ENCODE measurements at regions not wholly inside any gene's neighbourhood (a gene's known extent, or its start where the extent isn't known, plus 50 kb on each side); places are given as distances from the start of the nearest gene placed in this dataset.

- DNase-seq = no peak
- Histone ChIP-seq H3K27me3 (replicated peaks in 2 of 5; ENCODE audit: control insufficient read depth in 4 of 5, insufficient read depth in 5 of 5, low read length in 4 of 5) (no peaks in the 10 kb centered on the region), H3K27ac (ENCODE audit: insufficient read depth in 1 of 2, low read depth in 1 of 2, low read length in 2 of 2, poor library complexity in 1 of 2, severe bottlenecking in 2 of 2) (no peak overlapping the region), H3K4me1 (ENCODE audit: control extremely low read depth in 1 of 4, control insufficient read depth in 4 of 4, insufficient read depth in 4 of 4, low read length in 3 of 4) (no peaks in the 10 kb centered on the region), H3K4me3 (ENCODE audit: control insufficient read depth in 1 of 7, extremely low read depth in 1 of 7, insufficient read depth in 4 of 7, low read depth in 2 of 7, low read length in 6 of 7) (no peak overlapping the region), H3K36me3 (ENCODE audit: control insufficient read depth in 4 of 4, insufficient read depth in 4 of 4, low read length in 3 of 4) (no peaks in the 10 kb centered on the region), H3K9me3 (ENCODE audit: control extremely low read depth in 1 of 5, control insufficient read depth in 4 of 5, insufficient read depth in 2 of 5, low read depth in 1 of 5, low read length in 4 of 5) (no peaks in the 10 kb centered on the region)
- ChIA-PET POLR2A (no interaction called here), CTCF (no interaction called here)
- WGBS (ENCODE audit: insufficient coverage) = no CpG with 5 or more reads among the region's 9 CpGs
Observed at GRCh38 chr13:63902141-63902540, 2486.5 kb upstream of the PCDH20 start.

GRCh38 chr13:63901630-63902029 lies 2486.0 kb upstream of the PCDH20 start:
- Histone ChIP-seq H3K27ac (ENCODE audit: insufficient read depth in 1 of 2, low read depth in 1 of 2, low read length in 2 of 2, poor library complexity in 1 of 2, severe bottlenecking in 2 of 2) (no peak overlapping the region), H3K27me3 (replicated peaks in 2 of 5; ENCODE audit: control insufficient read depth in 4 of 5, insufficient read depth in 5 of 5, low read length in 4 of 5) (no peaks in the 10 kb centered on the region), H3K4me3 (ENCODE audit: control insufficient read depth in 1 of 7, extremely low read depth in 1 of 7, insufficient read depth in 4 of 7, low read depth in 2 of 7, low read length in 6 of 7) (no peak overlapping the region), H3K36me3 (ENCODE audit: control insufficient read depth in 4 of 4, insufficient read depth in 4 of 4, low read length in 3 of 4) (no peaks in the 10 kb centered on the region), H3K4me1 (ENCODE audit: control extremely low read depth in 1 of 4, control insufficient read depth in 4 of 4, insufficient read depth in 4 of 4, low read length in 3 of 4) (no peaks in the 10 kb centered on the region), H3K9me3 (ENCODE audit: control extremely low read depth in 1 of 5, control insufficient read depth in 4 of 5, insufficient read depth in 2 of 5, low read depth in 1 of 5, low read length in 4 of 5) (no peaks in the 10 kb centered on the region)
- ChIA-PET CTCF (no interaction called here), POLR2A (no interaction called here)
- WGBS (ENCODE audit: insufficient coverage) = 100% methylated on average over 2 of the region's 5 CpGs
- no peak for DNase-seq

- POLR2A ChIA-PET = no interaction called here
- Histone ChIP-seq H3K4me3 (ENCODE audit: control insufficient read depth in 1 of 7, extremely low read depth in 1 of 7, insufficient read depth in 4 of 7, low read depth in 2 of 7, low read length in 6 of 7) (no peak overlapping the region), H3K27me3 (replicated peaks in 2 of 5; ENCODE audit: control insufficient read depth in 4 of 5, insufficient read depth in 5 of 5, low read length in 4 of 5) (no peaks in the 10 kb centered on the region), H3K9me3 (ENCODE audit: control extremely low read depth in 1 of 5, control insufficient read depth in 4 of 5, insufficient read depth in 2 of 5, low read depth in 1 of 5, low read length in 4 of 5) (no peaks in the 10 kb centered on the region), H3K36me3 (ENCODE audit: control insufficient read depth in 4 of 4, insufficient read depth in 4 of 4, low read length in 3 of 4) (no peaks in the 10 kb centered on the region), H3K4me1 (ENCODE audit: control extremely low read depth in 1 of 4, control insufficient read depth in 4 of 4, insufficient read depth in 4 of 4, low read length in 3 of 4) (no peaks in the 10 kb centered on the region), H3K27ac (ENCODE audit: insufficient read depth in 1 of 2, low read depth in 1 of 2, low read length in 2 of 2, poor library complexity in 1 of 2, severe bottlenecking in 2 of 2) (no peak overlapping the region)
- no CpG with 5 or more reads among the region's 1 CpG for WGBS (ENCODE audit: insufficient coverage)
- CTCF ChIA-PET = no interaction called here
- no peak for DNase-seq
Observed at GRCh38 chr13:63900406-63900805, 2484.8 kb upstream of the PCDH20 start.

- DNase-seq = no peak
- Histone ChIP-seq H3K4me1 (ENCODE audit: control extremely low read depth in 1 of 4, control insufficient read depth in 4 of 4, insufficient read depth in 4 of 4, low read length in 3 of 4) (no peaks in the 10 kb centered on the region), H3K27ac (ENCODE audit: insufficient read depth in 1 of 2, low read depth in 1 of 2, low read length in 2 of 2, poor library complexity in 1 of 2, severe bottlenecking in 2 of 2) (no peak overlapping the region), H3K36me3 (ENCODE audit: control insufficient read depth in 4 of 4, insufficient read depth in 4 of 4, low read length in 3 of 4) (no peaks in the 10 kb centered on the region), H3K27me3 (replicated peaks in 2 of 5; ENCODE audit: control insufficient read depth in 4 of 5, insufficient read depth in 5 of 5, low read length in 4 of 5) (no peaks in the 10 kb centered on the region), H3K4me3 (ENCODE audit: control insufficient read depth in 1 of 7, extremely low read depth in 1 of 7, insufficient read depth in 4 of 7, low read depth in 2 of 7, low read length in 6 of 7) (no peak overlapping the region), H3K9me3 (ENCODE audit: control extremely low read depth in 1 of 5, control insufficient read depth in 4 of 5, insufficient read depth in 2 of 5, low read depth in 1 of 5, low read length in 4 of 5) (no peaks in the 10 kb centered on the region)
- ChIA-PET CTCF (no interaction called here), POLR2A (no interaction called here)
Observed at GRCh38 chr13:63896321-63896720, 2480.7 kb upstream of the PCDH20 start.

GRCh38 chr13:63882052-63882451 lies 2466.4 kb upstream of the PCDH20 start:
- Histone ChIP-seq H3K4me3 (ENCODE audit: control insufficient read depth in 1 of 7, extremely low read depth in 1 of 7, insufficient read depth in 4 of 7, low read depth in 2 of 7, low read length in 6 of 7) (no peak overlapping the region), H3K4me1 (ENCODE audit: control extremely low read depth in 1 of 4, control insufficient read depth in 4 of 4, insufficient read depth in 4 of 4, low read length in 3 of 4) (no peaks in the 10 kb centered on the region), H3K27ac (ENCODE audit: insufficient read depth in 1 of 2, low read depth in 1 of 2, low read length in 2 of 2, poor library complexity in 1 of 2, severe bottlenecking in 2 of 2) (no peak overlapping the region), H3K9me3 (ENCODE audit: control extremely low read depth in 1 of 5, control insufficient read depth in 4 of 5, insufficient read depth in 2 of 5, low read depth in 1 of 5, low read length in 4 of 5) (peaks cover 0 to 2% (median 0%) of the 10 kb centered on the region in 5 experiments), H3K27me3 (replicated peaks in 2 of 5; ENCODE audit: control insufficient read depth in 4 of 5, insufficient read depth in 5 of 5, low read length in 4 of 5) (no peaks in the 10 kb centered on the region), H3K36me3 (ENCODE audit: control insufficient read depth in 4 of 4, insufficient read depth in 4 of 4, low read length in 3 of 4) (no peaks in the 10 kb centered on the region)
- WGBS (ENCODE audit: insufficient coverage) = 100% methylated on average over 1 of the region's 1 CpG
- DNase-seq = no peak
- POLR2A ChIA-PET = no interaction called here
- CTCF ChIA-PET = no interaction called here

- ChIA-PET CTCF (no interaction called here), POLR2A (no interaction called here)
- Histone ChIP-seq H3K4me1 (ENCODE audit: control extremely low read depth in 1 of 4, control insufficient read depth in 4 of 4, insufficient read depth in 4 of 4, low read length in 3 of 4) (no peaks in the 10 kb centered on the region), H3K9me3 (ENCODE audit: control extremely low read depth in 1 of 5, control insufficient read depth in 4 of 5, insufficient read depth in 2 of 5, low read depth in 1 of 5, low read length in 4 of 5) (peaks cover 0 to 2% (median 0%) of the 10 kb centered on the region in 5 experiments), H3K27ac (ENCODE audit: insufficient read depth in 1 of 2, low read depth in 1 of 2, low read length in 2 of 2, poor library complexity in 1 of 2, severe bottlenecking in 2 of 2) (no peak overlapping the region), H3K4me3 (ENCODE audit: control insufficient read depth in 1 of 7, extremely low read depth in 1 of 7, insufficient read depth in 4 of 7, low read depth in 2 of 7, low read length in 6 of 7) (no peak overlapping the region), H3K27me3 (replicated peaks in 2 of 5; ENCODE audit: control insufficient read depth in 4 of 5, insufficient read depth in 5 of 5, low read length in 4 of 5) (no peaks in the 10 kb centered on the region), H3K36me3 (ENCODE audit: control insufficient read depth in 4 of 4, insufficient read depth in 4 of 4, low read length in 3 of 4) (no peaks in the 10 kb centered on the region)
- 50% methylated on average over 2 of the region's 3 CpGs for WGBS (ENCODE audit: insufficient coverage)
- DNase-seq = no peak
Observed at GRCh38 chr13:63880705-63881104, 2465.1 kb upstream of the PCDH20 start.

GRCh38 chr13:63873936-63874335 lies 2458.3 kb upstream of the PCDH20 start:
- 94% methylated on average over 3 of the region's 5 CpGs for WGBS (ENCODE audit: insufficient coverage)
- ChIA-PET CTCF (no interaction called here), POLR2A (no interaction called here)
- Histone ChIP-seq H3K4me1 (ENCODE audit: control extremely low read depth in 1 of 4, control insufficient read depth in 4 of 4, insufficient read depth in 4 of 4, low read length in 3 of 4) (no peaks in the 10 kb centered on the region), H3K9me3 (ENCODE audit: control extremely low read depth in 1 of 5, control insufficient read depth in 4 of 5, insufficient read depth in 2 of 5, low read depth in 1 of 5, low read length in 4 of 5) (peaks cover 0 to 2% (median 0%) of the 10 kb centered on the region in 5 experiments), H3K4me3 (ENCODE audit: control insufficient read depth in 1 of 7, extremely low read depth in 1 of 7, insufficient read depth in 4 of 7, low read depth in 2 of 7, low read length in 6 of 7) (no peak overlapping the region), H3K27ac (ENCODE audit: insufficient read depth in 1 of 2, low read depth in 1 of 2, low read length in 2 of 2, poor library complexity in 1 of 2, severe bottlenecking in 2 of 2) (no peak overlapping the region), H3K36me3 (ENCODE audit: control insufficient read depth in 4 of 4, insufficient read depth in 4 of 4, low read length in 3 of 4) (no peaks in the 10 kb centered on the region), H3K27me3 (replicated peaks in 2 of 5; ENCODE audit: control insufficient read depth in 4 of 5, insufficient read depth in 5 of 5, low read length in 4 of 5) (no peaks in the 10 kb centered on the region)
- DNase-seq = no peak
